CD4-positive, alpha-beta memory T cell (primary cell): ENCODE measurements at regions not wholly inside any gene's neighbourhood (a gene's known extent, or its start where the extent isn't known, plus 50 kb on each side); places are given as distances from the start of the nearest gene placed in this dataset.
"Not testable (repeated sequence)": the region's sequence is repeated elsewhere in the genome, so short reads cannot be mapped to it uniquely, and the experiment has no call there.

Experiments used
- CTCF ChIA-PET: fragments of 350-600 bp; sonication (Branson Sonifier 250); formaldehyde crosslinking; loops from one replicate; lab custom pipeline; 2021; ENCODE audit warnings: inconsistent platforms; ENCODE audit not compliant: partially characterized antibody; lab: Charles Lee
- POLR2A ChIA-PET: fragments of 350-600 bp; sonication (Branson Sonifier 250); formaldehyde crosslinking; loops from one replicate; lab custom pipeline; 2021; ENCODE audit not compliant: partially characterized antibody; lab: Charles Lee
- DNase-seq, 5 donors: peaks; one replicate each; pipeline versions ENCODE4 v3.0.0 to v3.0.0-alpha.2; 2020 to 2022; ENCODE audit warnings: mixed read lengths in 1 of 5
- H3K27ac ChIP-seq: one replicate; pipeline ENCODE4 v1.7.0; 2013; ENCODE audit warnings: low read depth, low read length
- H3K27me3 ChIP-seq: 2 replicates; pipeline ENCODE4 v1.7.0; 2013; ENCODE audit warnings: mild to moderate bottlenecking, low read length, moderate library complexity; ENCODE audit not compliant: insufficient read depth
- H3K36me3 ChIP-seq: 2 replicates; pipeline ENCODE4 v1.7.0; 2013; ENCODE audit warnings: mild to moderate bottlenecking, low read length, moderate library complexity; ENCODE audit not compliant: insufficient read depth
- H3K4me1 ChIP-seq: 2 replicates; pipeline ENCODE4 v1.7.0; 2013; ENCODE audit warnings: mild to moderate bottlenecking, low read length, moderate library complexity; ENCODE audit not compliant: insufficient read depth
- H3K4me3 ChIP-seq, 2 donors: one replicate each; pipeline ENCODE4 v1.7.0; 2013; ENCODE audit warnings: low read length in 2 of 2, mild to moderate bottlenecking in 1 of 2
- H3K9me3 ChIP-seq, 2 donors: one replicate each; pipeline ENCODE4 v1.7.0; 2013; ENCODE audit warnings: low read length in 2 of 2, control low read depth in 1 of 2; ENCODE audit not compliant: control insufficient read depth in 1 of 2
- H3K27ac Mint-ChIP-seq, 7 donors: one replicate each; pipeline ENCODE4 v1.8.0; 2020 to 2021; ENCODE audit warnings: mixed read lengths in 7 of 7, mild to moderate bottlenecking in 6 of 7, inconsistent platforms in 3 of 7, moderate library complexity in 3 of 7
- H3K27me3 Mint-ChIP-seq, 2 donors: one replicate each; pipeline ENCODE4 v1.8.0; 2020 to 2021; ENCODE audit warnings: mixed read lengths in 2 of 2
- H3K36me3 Mint-ChIP-seq, 2 donors: one replicate each; pipeline ENCODE4 v1.8.0; 2020 to 2021; ENCODE audit warnings: mixed read lengths in 2 of 2, inconsistent platforms in 1 of 2, mild to moderate bottlenecking in 1 of 2
- H3K4me1 Mint-ChIP-seq, 4 donors: one replicate each; pipeline ENCODE4 v1.8.0; 2020 to 2021; ENCODE audit warnings: mixed read lengths in 4 of 4, mild to moderate bottlenecking in 1 of 4
- H3K4me3 Mint-ChIP-seq, 8 donors: one replicate each; pipeline ENCODE4 v1.8.0; 2020 to 2021; ENCODE audit warnings: mixed read lengths in 8 of 8, mild to moderate bottlenecking in 7 of 8, moderate library complexity in 6 of 8, inconsistent platforms in 3 of 8
- H3K9me3 Mint-ChIP-seq, 8 donors: one replicate each; pipeline ENCODE4 v1.8.0; 2020 to 2021; ENCODE audit warnings: mixed read lengths in 8 of 8, mild to moderate bottlenecking in 5 of 8, inconsistent platforms in 3 of 8, moderate library complexity in 1 of 8
- intact Hi-C: fragments of 100-400 bp; cut with micrococcal nuclease; formaldehyde crosslinking; loops from one replicate; pipeline ENCODE4 v1.15.1; 2023

- no peaks in the 10 kb centered on the region for H3K4me1 ChIP-seq
- peaks cover 5 to 20% (median 14%) of the 10 kb centered on the region in 8 donors for H3K9me3 Mint-ChIP-seq
- POLR2A ChIA-PET: no interaction called here
- H3K36me3 Mint-ChIP-seq: no peaks in the 10 kb centered on the region
- no peak overlapping the region for H3K4me3 Mint-ChIP-seq
- DNase-seq: no peak
- no peak overlapping the region for H3K4me3 ChIP-seq
- H3K27me3 Mint-ChIP-seq: no peaks in the 10 kb centered on the region
- CTCF ChIA-PET: no interaction called here
- no peaks in the 10 kb centered on the region for H3K9me3 ChIP-seq
- intact Hi-C loops: no loop called here
- H3K27ac ChIP-seq: no peak overlapping the region
- no peak overlapping the region for H3K27ac Mint-ChIP-seq
- no peaks in the 10 kb centered on the region for H3K27me3 ChIP-seq
- H3K36me3 ChIP-seq: no peaks in the 10 kb centered on the region
- H3K4me1 Mint-ChIP-seq: no peaks in the 10 kb centered on the region
These were observed 412.1 kb downstream of the TMEM38B start for GRCh38 chr9:106106396-106106795.

- CTCF ChIA-PET: no interaction called here
- H3K4me1 ChIP-seq: no peaks in the 10 kb centered on the region
- intact Hi-C loops: no loop called here
- H3K4me3 ChIP-seq: no peak overlapping the region
- Mint-ChIP-seq H3K36me3 (no peaks in the 10 kb centered on the region), H3K4me3 (no peak overlapping the region), H3K4me1 (no peaks in the 10 kb centered on the region), H3K27ac (no peak overlapping the region), H3K27me3 (no peaks in the 10 kb centered on the region), H3K9me3 (peaks cover 3 to 20% (median 17%) of the 10 kb centered on the region in 8 donors)
- H3K36me3 ChIP-seq: no peaks in the 10 kb centered on the region
- no peaks in the 10 kb centered on the region for H3K9me3 ChIP-seq
- no peaks in the 10 kb centered on the region for H3K27me3 ChIP-seq
- no peak for DNase-seq
- no peak overlapping the region for H3K27ac ChIP-seq
- POLR2A ChIA-PET: no interaction called here
These were observed 413.4 kb downstream of the TMEM38B start for GRCh38 chr9:106107716-106108115.

GRCh38 chr9:106109706-106110105 is 415.4 kb downstream of the TMEM38B start:
- H3K4me1 Mint-ChIP-seq, intact Hi-C loops, H3K4me3 Mint-ChIP-seq: not testable (repeated sequence)

DNA sequence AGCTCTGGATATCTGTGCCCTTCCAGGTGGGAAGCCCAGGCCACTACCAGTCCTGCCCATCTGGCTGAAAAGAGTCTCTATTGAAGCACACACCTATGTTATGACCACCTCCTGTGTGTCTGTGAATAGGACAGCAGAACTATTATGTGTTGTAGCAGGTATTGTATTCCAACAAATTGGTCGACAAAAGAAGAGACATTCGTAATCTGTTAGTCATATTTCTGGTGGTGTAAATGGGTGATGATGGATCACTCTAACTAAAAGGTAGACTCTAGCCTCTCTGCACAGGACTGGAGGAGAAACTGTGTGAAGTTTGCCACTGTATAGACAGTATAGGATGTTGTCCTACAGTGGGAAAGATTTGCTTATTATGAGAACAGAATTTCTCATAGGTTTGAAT is 416.1 kb downstream of the TMEM38B start:
- Mint-ChIP-seq H3K36me3 (no peaks in the 10 kb centered on the region), H3K27me3 (no peaks in the 10 kb centered on the region), H3K27ac (no peak overlapping the region), H3K4me3 (no peak overlapping the region), H3K4me1 (no peaks in the 10 kb centered on the region), H3K9me3 (peaks cover 3 to 19% (median 13%) of the 10 kb centered on the region in 8 donors)
- ChIA-PET POLR2A (no interaction called here), CTCF (no interaction called here)
- Histone ChIP-seq H3K4me3 (no peak overlapping the region), H3K36me3 (no peaks in the 10 kb centered on the region), H3K9me3 (no peaks in the 10 kb centered on the region), H3K27ac (no peak overlapping the region), H3K4me1 (no peaks in the 10 kb centered on the region), H3K27me3 (no peaks in the 10 kb centered on the region)
- DNase-seq: no peak
- intact Hi-C loops: no loop called here

More at GRCh38 chr9:106109706-106110105, 415.4 kb downstream of the TMEM38B start:
- H3K4me3 ChIP-seq, H3K27me3 ChIP-seq, CTCF ChIA-PET, H3K4me1 ChIP-seq, H3K36me3 Mint-ChIP-seq, H3K27ac Mint-ChIP-seq, H3K36me3 ChIP-seq, H3K27ac ChIP-seq, POLR2A ChIA-PET, DNase-seq, H3K9me3 ChIP-seq, H3K27me3 Mint-ChIP-seq: not testable (repeated sequence)
- peaks cover 3 to 20% (median 11%) of the 10 kb centered on the region in 8 donors for H3K9me3 Mint-ChIP-seq

- Histone ChIP-seq H3K4me3 (no peak overlapping the region), H3K27ac (no peak overlapping the region), H3K27me3 (no peaks in the 10 kb centered on the region), H3K4me1 (no peaks in the 10 kb centered on the region), H3K9me3 (no peaks in the 10 kb centered on the region), H3K36me3 (no peaks in the 10 kb centered on the region)
- H3K9me3 Mint-ChIP-seq: peaks cover 2 to 23% (median 13%) of the 10 kb centered on the region in 8 donors
- CTCF ChIA-PET: no interaction called here
- no peaks in the 10 kb centered on the region for H3K27me3 Mint-ChIP-seq
- no peak for DNase-seq
- intact Hi-C loops: no loop called here
- H3K4me3 Mint-ChIP-seq: no peak overlapping the region
- H3K27ac Mint-ChIP-seq: no peak overlapping the region
- POLR2A ChIA-PET: no interaction called here
- no peaks in the 10 kb centered on the region for H3K36me3 Mint-ChIP-seq
- no peaks in the 10 kb centered on the region for H3K4me1 Mint-ChIP-seq
These were observed 416.8 kb downstream of the TMEM38B start for GRCh38 chr9:106111039-106111730.

GRCh38 chr9:106112935-106113334 is 418.6 kb downstream of the TMEM38B start:
- no peak overlapping the region for H3K4me3 Mint-ChIP-seq
- ChIA-PET CTCF (no interaction called here), POLR2A (no interaction called here)
- H3K4me1 Mint-ChIP-seq: no peaks in the 10 kb centered on the region
- Histone ChIP-seq H3K9me3 (no peaks in the 10 kb centered on the region), H3K4me1 (no peaks in the 10 kb centered on the region), H3K27ac (no peak overlapping the region), H3K4me3 (no peak overlapping the region), H3K27me3 (no peaks in the 10 kb centered on the region), H3K36me3 (no peaks in the 10 kb centered on the region)
- H3K27me3 Mint-ChIP-seq: no peaks in the 10 kb centered on the region
- no peaks in the 10 kb centered on the region for H3K36me3 Mint-ChIP-seq
- no peak for DNase-seq
- no peak overlapping the region for H3K27ac Mint-ChIP-seq
- peaks cover 4 to 27% (median 13%) of the 10 kb centered on the region in 8 donors for H3K9me3 Mint-ChIP-seq
- intact Hi-C loops: no loop called here

- POLR2A ChIA-PET: no interaction called here
These were observed 424.8 kb downstream of the TMEM38B start for GRCh38 chr9:106119176-106119575.

More at GRCh38 chr9:106119176-106119575, 424.8 kb downstream of the TMEM38B start:
- H3K4me3 Mint-ChIP-seq: no peak overlapping the region
- Histone ChIP-seq H3K4me3 (no peak overlapping the region), H3K36me3 (no peaks in the 10 kb centered on the region), H3K9me3 (no peaks in the 10 kb centered on the region), H3K4me1 (no peaks in the 10 kb centered on the region), H3K27ac (no peak overlapping the region), H3K27me3 (no peaks in the 10 kb centered on the region)
- no peak overlapping the region for H3K27ac Mint-ChIP-seq
- no peaks in the 10 kb centered on the region for H3K4me1 Mint-ChIP-seq
- H3K36me3 Mint-ChIP-seq: no peaks in the 10 kb centered on the region
- intact Hi-C loops: no loop called here
- no peaks in the 10 kb centered on the region for H3K27me3 Mint-ChIP-seq
- peaks cover 2 to 47% (median 25%) of the 10 kb centered on the region in 8 donors for H3K9me3 Mint-ChIP-seq
- CTCF ChIA-PET: no interaction called here
- DNase-seq: no peak
